Hepatocyte (in vitro differentiated cells): ENCODE measurements at regions not wholly inside any gene's neighbourhood (a gene's known extent, or its start where the extent isn't known, plus 50 kb on each side); places are given as distances from the start of the nearest gene placed in this dataset.

Experiments used
- DNase-seq: peaks from one replicate; pipeline ENCODE4 v3.0.0-alpha.2; 2016; ENCODE audit warnings: low spot score
- H2AFZ ChIP-seq: fragments of 200-600 bp; sonication (generic); 2 replicates; pipeline ENCODE4 v1.6.0; 2016; ENCODE audit warnings: antibody characterized with exemption, mild to moderate bottlenecking
- H3K27ac ChIP-seq: fragments of 200-600 bp; sonication (generic); 2 replicates; pipeline ENCODE4 v1.5.1; 2016; ENCODE audit warnings: mild to moderate bottlenecking
- H3K27me3 ChIP-seq: fragments of 200-600 bp; sonication (generic); 2 replicates; pipeline ENCODE4 v1.6.1; 2016
- H3K36me3 ChIP-seq: fragments of 200-600 bp; sonication (generic); replicated peaks from 2 replicates; pipeline ENCODE4 v1.5.1; 2016; ENCODE audit warnings: low read depth; ENCODE audit not compliant: insufficient read depth
- H3K4me1 ChIP-seq: fragments of 200-600 bp; sonication (generic); 2 replicates; pipeline ENCODE4 v1.5.1; 2016; ENCODE audit warnings: mild to moderate bottlenecking, moderate library complexity; ENCODE audit not compliant: insufficient read depth
- H3K4me2 ChIP-seq: fragments of 200-600 bp; sonication (generic); 2 replicates; pipeline ENCODE4 v1.6.0; 2016
- H3K4me3 ChIP-seq: fragments of 200-600 bp; sonication (generic); 2 replicates; pipeline ENCODE4 v1.5.1; 2016; ENCODE audit warnings: mild to moderate bottlenecking
- H3K79me2 ChIP-seq: fragments of 200-600 bp; sonication (generic); 2 replicates; pipeline ENCODE4 v1.6.0; 2017; ENCODE audit warnings: mild to moderate bottlenecking
- H3K9me2 ChIP-seq: fragments of 200-600 bp; sonication (generic); replicated peaks from 2 replicates; pipeline ENCODE4 v1.6.0; 2017; ENCODE audit warnings: mild to moderate bottlenecking; ENCODE audit not compliant: insufficient read depth
- H3K9me3 ChIP-seq: fragments of 200-600 bp; sonication (generic); 2 replicates; pipeline ENCODE4 v1.5.1; 2016; ENCODE audit warnings: low read depth, mild to moderate bottlenecking
- H4K20me1 ChIP-seq: fragments of 200-600 bp; sonication (generic); 2 replicates; pipeline ENCODE4 v1.6.0; 2016; ENCODE audit warnings: mild to moderate bottlenecking; ENCODE audit not compliant: insufficient read depth, poor library complexity, severe bottlenecking
- EZH2 ChIP-seq: fragments of 200-600 bp; sonication (generic); IDR thresholded peaks from 2 replicates; pipeline ENCODE4 v1.6.1; 2016; ENCODE audit warnings: antibody characterized with exemption, mild to moderate bottlenecking, borderline replicate concordance
- EZH2phosphoT487 ChIP-seq: fragments of 200-600 bp; sonication (generic); IDR thresholded peaks from one replicate; pipeline ENCODE4 v1.6.1; 2018; ENCODE audit warnings: antibody characterized with exemption, mild to moderate bottlenecking, low read depth, moderate library complexity; ENCODE audit not compliant: unreplicated experiment, severe bottlenecking
- WGBS: methylation state at CpG from one replicate; pipeline ENCODE4 v1.1.6; 2016; ENCODE audit warnings: low lambda C conversion rate; ENCODE audit errors: missing lambda C conversion rate; 5-methylcytosine and 5-hydroxymethylcytosine counted together
- TF ChIP-seq, protein P1 (sequence below): fragments of 200-600 bp; sonication (generic); IDR thresholded peaks from 2 replicates; pipeline ENCODE4 v1.5.1; 2016; ENCODE audit warnings: antibody characterized with exemption, mild to moderate bottlenecking; ENCODE audit not compliant: poor library complexity

- WGBS = 100% methylated on average over 1 of the region's 1 CpG
- Histone ChIP-seq H3K27ac (no peak overlapping the region), H3K9me2 (no peaks in the 10 kb centered on the region), H3K9me3 (no peaks in the 10 kb centered on the region), H3K36me3 (no peaks in the 10 kb centered on the region), H3K27me3 (no peaks in the 10 kb centered on the region), H4K20me1 (no peaks in the 10 kb centered on the region), H3K4me2 (no peak overlapping the region), H3K4me3 (no peak overlapping the region), H2AFZ (no peak overlapping the region), H3K79me2 (no peaks in the 10 kb centered on the region), H3K4me1 (no peaks in the 10 kb centered on the region)
- no peak for TF ChIP-seq EZH2phosphoT487
- no peak for DNase-seq
These were observed 643.7 kb downstream of the UTRN start for GRCh38 chr6:144928847-144929246.

DNA sequence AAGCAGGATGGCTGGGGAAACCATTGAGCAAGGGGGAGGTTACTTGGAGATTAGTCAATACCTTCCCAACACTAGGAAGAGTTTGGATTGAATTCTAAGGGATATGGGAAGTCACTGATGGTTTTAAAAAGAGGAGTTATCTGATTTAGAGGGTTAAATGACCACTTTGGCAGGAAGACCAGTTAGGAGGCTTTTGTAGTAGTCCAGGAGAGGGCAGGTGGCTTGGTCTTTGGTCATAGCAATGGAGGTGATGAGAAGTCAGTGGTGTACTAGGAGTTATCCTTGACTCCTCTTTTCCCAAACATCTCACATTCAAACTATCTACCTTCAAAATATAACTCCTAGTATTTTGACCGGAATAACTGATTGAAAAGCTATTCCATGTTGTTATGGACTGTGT lies 644.1 kb downstream of the UTRN start:
- no peaks in the 10 kb centered on the region for H3K9me2 ChIP-seq
- no peaks in the 10 kb centered on the region for H3K36me3 ChIP-seq
- no peak overlapping the region for H3K27ac ChIP-seq
- no peaks in the 10 kb centered on the region for H3K4me1 ChIP-seq
- TF ChIP-seq EZH2 (no peak), EZH2phosphoT487 (no peak)
- TF ChIP-seq, protein P1, sequence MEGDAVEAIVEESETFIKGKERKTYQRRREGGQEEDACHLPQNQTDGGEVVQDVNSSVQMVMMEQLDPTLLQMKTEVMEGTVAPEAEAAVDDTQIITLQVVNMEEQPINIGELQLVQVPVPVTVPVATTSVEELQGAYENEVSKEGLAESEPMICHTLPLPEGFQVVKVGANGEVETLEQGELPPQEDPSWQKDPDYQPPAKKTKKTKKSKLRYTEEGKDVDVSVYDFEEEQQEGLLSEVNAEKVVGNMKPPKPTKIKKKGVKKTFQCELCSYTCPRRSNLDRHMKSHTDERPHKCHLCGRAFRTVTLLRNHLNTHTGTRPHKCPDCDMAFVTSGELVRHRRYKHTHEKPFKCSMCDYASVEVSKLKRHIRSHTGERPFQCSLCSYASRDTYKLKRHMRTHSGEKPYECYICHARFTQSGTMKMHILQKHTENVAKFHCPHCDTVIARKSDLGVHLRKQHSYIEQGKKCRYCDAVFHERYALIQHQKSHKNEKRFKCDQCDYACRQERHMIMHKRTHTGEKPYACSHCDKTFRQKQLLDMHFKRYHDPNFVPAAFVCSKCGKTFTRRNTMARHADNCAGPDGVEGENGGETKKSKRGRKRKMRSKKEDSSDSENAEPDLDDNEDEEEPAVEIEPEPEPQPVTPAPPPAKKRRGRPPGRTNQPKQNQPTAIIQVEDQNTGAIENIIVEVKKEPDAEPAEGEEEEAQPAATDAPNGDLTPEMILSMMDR = no peak
- H3K27me3 ChIP-seq = no peaks in the 10 kb centered on the region
- no peaks in the 10 kb centered on the region for H4K20me1 ChIP-seq
- H2AFZ ChIP-seq = no peak overlapping the region
- WGBS = 100% methylated on average over 1 of the region's 1 CpG
- H3K4me2 ChIP-seq = no peak overlapping the region
- no peak overlapping the region for H3K4me3 ChIP-seq
- DNase-seq = no peak
- H3K79me2 ChIP-seq = no peaks in the 10 kb centered on the region
- no peaks in the 10 kb centered on the region for H3K9me3 ChIP-seq

DNA sequence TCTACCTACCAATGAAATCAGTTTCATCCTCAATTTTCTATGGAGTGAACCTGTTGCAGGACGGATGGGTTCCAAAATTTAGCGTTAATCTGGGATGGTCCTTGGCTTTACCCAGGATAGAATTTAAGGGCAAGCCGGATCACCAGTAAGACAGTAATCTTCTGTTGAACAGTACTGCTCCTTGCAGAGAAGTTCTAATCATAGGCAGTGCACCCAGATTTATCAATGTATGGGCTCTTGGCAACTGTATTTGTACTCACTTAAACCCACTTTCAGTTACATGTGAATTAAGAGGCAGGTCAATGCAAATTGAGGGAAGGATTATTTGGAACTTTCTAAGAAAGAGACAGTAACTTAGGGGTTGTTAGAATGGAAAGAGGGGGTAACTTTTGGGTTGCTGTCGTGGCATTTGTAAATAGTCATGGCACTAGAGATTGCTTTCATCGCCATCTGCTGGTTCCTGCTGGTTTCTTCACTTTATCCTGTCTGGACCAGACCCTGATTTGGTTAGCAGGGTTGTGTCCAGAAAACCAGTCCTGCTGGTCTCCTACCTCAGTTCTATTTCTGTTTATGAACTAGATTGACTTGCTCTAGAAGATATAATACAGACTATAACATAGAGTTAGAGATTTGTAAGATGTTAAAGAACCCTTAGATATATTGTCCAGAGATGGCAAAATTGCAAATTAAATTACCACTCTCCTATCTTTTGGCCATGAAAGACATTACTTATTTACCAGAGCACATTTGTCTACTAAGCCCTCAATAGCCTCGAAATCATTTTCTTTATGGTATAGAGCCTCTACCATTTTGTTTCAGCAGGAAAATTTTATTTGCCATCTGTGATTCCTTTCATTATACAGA lies 646.3 kb downstream of the UTRN start:
- H3K36me3 ChIP-seq = no peaks in the 10 kb centered on the region
- DNase-seq = peak; percentile 44
- H3K4me1 ChIP-seq = no peaks in the 10 kb centered on the region
- H3K4me3 ChIP-seq = no peak overlapping the region
- H3K4me2 ChIP-seq = no peak overlapping the region
- no peaks in the 10 kb centered on the region for H4K20me1 ChIP-seq
- H3K9me3 ChIP-seq = no peaks in the 10 kb centered on the region
- no peak overlapping the region for H2AFZ ChIP-seq
- no peaks in the 10 kb centered on the region for H3K27me3 ChIP-seq
- WGBS = 69% methylated on average over 6 of the region's 6 CpGs
- no peaks in the 10 kb centered on the region for H3K79me2 ChIP-seq
- H3K9me2 ChIP-seq = no peaks in the 10 kb centered on the region
- no peak overlapping the region for H3K27ac ChIP-seq
- no peak for TF ChIP-seq EZH2phosphoT487
- TF ChIP-seq, protein P1 = peak; percentile 67

DNA sequence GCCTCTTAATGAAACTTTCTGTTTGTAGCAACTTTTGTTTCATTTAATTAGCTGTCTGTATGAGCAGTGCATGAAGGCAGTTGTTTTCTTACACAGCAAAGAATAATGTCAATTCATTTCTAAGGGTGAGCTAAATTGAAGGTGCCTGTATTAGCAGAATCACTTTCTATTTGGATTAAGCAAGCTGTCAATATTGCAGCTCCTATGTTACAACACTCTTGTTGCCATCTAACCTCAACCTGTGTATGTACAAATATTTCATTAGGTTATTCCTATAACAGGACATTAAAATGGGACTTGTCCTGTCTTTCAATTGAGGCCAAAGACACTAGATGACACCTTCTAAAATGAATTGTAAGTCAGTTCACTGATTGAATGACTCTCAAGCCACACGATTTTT lies 647.5 kb downstream of the UTRN start:
- no peak for TF ChIP-seq EZH2
- no peak for TF ChIP-seq EZH2phosphoT487
- TF ChIP-seq, protein P1 = no peak
- no peak overlapping the region for H2AFZ ChIP-seq
- H3K27ac ChIP-seq = no peak overlapping the region

More for the DNA sequence above, 647.5 kb downstream of the UTRN start:
- Histone ChIP-seq H3K36me3 (no peaks in the 10 kb centered on the region), H3K4me3 (no peak overlapping the region), H3K79me2 (no peaks in the 10 kb centered on the region), H3K4me2 (no peak overlapping the region), H3K4me1 (no peaks in the 10 kb centered on the region), H3K9me3 (no peaks in the 10 kb centered on the region), H3K27me3 (no peaks in the 10 kb centered on the region), H3K9me2 (no peaks in the 10 kb centered on the region), H4K20me1 (no peaks in the 10 kb centered on the region)
- DNase-seq = no peak
- 71% methylated on average over 1 of the region's 1 CpG for WGBS
